Endothelial cell of umbilical vein (primary cell): ENCODE measurements at regions not wholly inside any gene's neighbourhood (a gene's known extent, or its start where the extent isn't known, plus 50 kb on each side); places are given as distances from the start of the nearest gene placed in this dataset.

Experiments used
- BruUV-seq: library from RNA; stranded (reverse); fragments of 400-500 nt; replicated peaks from 2 replicates; lab custom pipeline; 2021; lab: Mats Ljungman, UMichigan
- CTCF ChIA-PET: fragments of 300-600, 350-600 bp; sonication (Branson Sonifier 250); formaldehyde crosslinking; loops from one replicate; lab custom pipeline; 2021; ENCODE audit warnings: antibody characterized with exemption, inconsistent platforms; lab: Charles Lee
- POLR2A ChIA-PET: fragments of 300-600, 350-600 bp; sonication (Branson Sonifier 250); formaldehyde crosslinking; loops from one replicate; lab custom pipeline; 2021; ENCODE audit warnings: antibody characterized with exemption, inconsistent platforms; lab: Charles Lee
- DNase-seq: peaks from one replicate; pipeline ENCODE4 v3.0.0-alpha.2; 2011; ENCODE audit warnings: low read depth, low spot score
- FAIRE-seq: peaks from 2 replicates; lab custom pipeline; 2011; peaks lifted over from hg19 to GRCh38; lab: Jason Lieb, UNC
- H2AFZ ChIP-seq: 2 replicates; pipeline ENCODE4 v1.6.0; 2012; ENCODE audit warnings: low read depth, low read length, control low read depth, inconsistent platforms
- H3K27ac ChIP-seq: 2 replicates; pipeline ENCODE4 v1.5.1; 2011; ENCODE audit warnings: low read depth, mild to moderate bottlenecking, control low read depth, low read length, moderate library complexity; ENCODE audit not compliant: insufficient read depth
- H3K27me3 ChIP-seq, 2 experiments: 2 replicates each; pipeline versions ENCODE4 v1.6.0 to v1.6.1; 2011; ENCODE audit warnings: low read length in 2 of 2, mixed read lengths in 1 of 2; ENCODE audit not compliant: control insufficient read depth in 2 of 2, insufficient read depth in 2 of 2
- H3K36me3 ChIP-seq, 2 experiments: 2 replicates in 1 of 2; 3 replicates in 1 of 2; pipeline ENCODE4 v1.5.1; 2011; ENCODE audit warnings: low read length in 2 of 2, mild to moderate bottlenecking in 1 of 2, moderate library complexity in 1 of 2; ENCODE audit not compliant: control insufficient read depth in 2 of 2, insufficient read depth in 2 of 2; ENCODE audit errors: extremely low read depth in 1 of 2
- H3K4me1 ChIP-seq: 3 replicates; pipeline ENCODE4 v1.5.1; 2011; ENCODE audit warnings: mild to moderate bottlenecking, low read length; ENCODE audit not compliant: control insufficient read depth, insufficient read depth; ENCODE audit errors: extremely low read depth
- H3K4me2 ChIP-seq: 2 replicates; pipeline ENCODE4 v1.6.1; 2011; ENCODE audit warnings: low read length, control low read depth, mixed read lengths; ENCODE audit not compliant: insufficient read depth
- H3K4me3 ChIP-seq, 3 experiments: fragments of 200-600 bp in 1 of 3; sonication (generic), shearing (Covaris generic) in 1 of 3; replicated peaks in 1 of 3; 2 replicates each; pipeline ENCODE4 v1.5.1; 2011 to 2016; ENCODE audit warnings: control low read depth in 3 of 3, low read length in 3 of 3, mild to moderate bottlenecking in 2 of 3, inconsistent platforms in 1 of 3, low read depth in 1 of 3, moderate library complexity in 1 of 3; ENCODE audit not compliant: insufficient read depth in 1 of 3
- H3K79me2 ChIP-seq: 2 replicates; pipeline ENCODE4 v1.6.0; 2012; ENCODE audit warnings: low read length, inconsistent platforms; ENCODE audit not compliant: control insufficient read depth, insufficient read depth
- H3K9ac ChIP-seq: replicated peaks from 2 replicates; pipeline ENCODE3; 2011; ENCODE audit warnings: low read length, control low read depth; ENCODE audit not compliant: insufficient read depth; ENCODE audit errors: extremely low read depth
- H3K9me1 ChIP-seq: replicated peaks from 3 replicates; pipeline ENCODE4 v1.6.0; 2011; ENCODE audit warnings: mild to moderate bottlenecking, low read length; ENCODE audit not compliant: control insufficient read depth, insufficient read depth; ENCODE audit errors: extremely low read depth
- H3K9me3 ChIP-seq: replicated peaks from 2 replicates; pipeline ENCODE4 v1.5.1; 2012; ENCODE audit warnings: low read length, inconsistent platforms; ENCODE audit not compliant: control insufficient read depth, insufficient read depth
- H4K20me1 ChIP-seq: replicated peaks from 2 replicates; pipeline ENCODE3; 2011; ENCODE audit warnings: mild to moderate bottlenecking, low read length; ENCODE audit not compliant: control insufficient read depth, insufficient read depth; ENCODE audit errors: extremely low read depth
- CTCF ChIP-seq, 2 donors: IDR thresholded peaks; 1 replicate in 1 of 2; 2 replicates in 1 of 2; pipeline ENCODE4 v1.5.1; 2011; ENCODE audit warnings: low read length in 2 of 2, mild to moderate bottlenecking in 2 of 2, moderate library complexity in 2 of 2, control low read depth in 1 of 2, inconsistent platforms in 1 of 2, low read depth in 1 of 2; ENCODE audit not compliant: insufficient read depth in 1 of 2; ENCODE audit errors: extremely low read depth in 1 of 2
- EZH2 ChIP-seq: IDR thresholded peaks from 2 replicates; pipeline ENCODE4 v1.6.1; 2012; ENCODE audit warnings: borderline replicate concordance, low read depth, mild to moderate bottlenecking, moderate library complexity, low read length, inconsistent platforms; ENCODE audit not compliant: severe bottlenecking
- FOS ChIP-seq: IDR thresholded peaks from 2 replicates; pipeline ENCODE4 v1.6.1; 2011; ENCODE audit warnings: mild to moderate bottlenecking, low read length, moderate library complexity, borderline replicate concordance; ENCODE audit not compliant: insufficient read depth
- GATA2 ChIP-seq: IDR thresholded peaks from 2 replicates; pipeline ENCODE4 v1.7.0; 2011; ENCODE audit warnings: low read depth, mild to moderate bottlenecking, moderate library complexity, mixed read lengths, low read length; ENCODE audit not compliant: insufficient read length, insufficient read depth
- MAX ChIP-seq: IDR thresholded peaks from 2 replicates; pipeline ENCODE4 v1.6.1; 2011; ENCODE audit not compliant: insufficient read depth, insufficient read length
- MYC ChIP-seq: IDR thresholded peaks from one replicate; pipeline ENCODE4 v1.6.1; 2011; ENCODE audit warnings: mild to moderate bottlenecking, low read depth, low read length
- POLR2A ChIP-seq: IDR thresholded peaks from 2 replicates; pipeline ENCODE4 v1.6.1; 2012; ENCODE audit warnings: low read depth, mild to moderate bottlenecking, control low read depth, low read length
- POLR2AphosphoS5 ChIP-seq: IDR thresholded peaks from 2 replicates; pipeline ENCODE4 v1.6.1; 2012; ENCODE audit warnings: low read depth, mild to moderate bottlenecking, control low read depth, low read length, moderate library complexity; ENCODE audit not compliant: insufficient read depth
- dilution Hi-C: fragments of 300-500 bp; cut with MboI; formaldehyde crosslinking; loops from one replicate; pipeline ENCODE4 v1.15.0; 2019; ENCODE audit warnings: low sequenced_read_pairs; ENCODE audit not compliant: extremely low pct_ligation_motif_present
- intact Hi-C: fragments of 100-400 bp; cut with micrococcal nuclease; formaldehyde crosslinking; loops from one replicate; pipeline ENCODE4 v1.10.0; 2022

DNA sequence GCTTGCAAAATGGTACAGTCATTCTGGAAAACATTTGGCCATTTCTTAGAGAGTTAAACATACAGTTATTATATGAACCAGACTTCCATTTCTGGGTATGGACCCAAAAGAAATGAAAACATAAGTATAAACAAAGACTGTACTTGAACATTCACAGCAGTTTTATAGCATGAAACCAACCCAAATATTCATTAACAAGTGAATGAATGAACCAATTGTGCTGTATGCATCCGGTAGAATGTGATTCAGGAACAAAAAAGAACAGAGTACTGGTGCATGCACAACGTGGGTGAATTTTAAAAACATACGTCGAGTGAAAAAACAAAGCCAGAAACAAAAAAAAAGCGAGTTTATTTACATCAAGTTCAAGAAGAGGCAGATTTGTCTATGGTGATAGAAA, 1085.8 kb upstream of the AUTS2 start:
- Histone ChIP-seq H3K79me2 (no peaks in the 10 kb centered on the region), H3K27ac (no peak overlapping the region), H2AFZ (no peak overlapping the region), H4K20me1 (no peaks in the 10 kb centered on the region), H3K36me3 (no peaks in the 10 kb centered on the region), H3K9me1 (no peaks in the 10 kb centered on the region), H3K4me3 (no peak overlapping the region), H3K9ac (no peak overlapping the region), H3K4me1 (no peaks in the 10 kb centered on the region), H3K27me3 (no peaks in the 10 kb centered on the region), H3K9me3 (no peaks in the 10 kb centered on the region), H3K4me2 (no peak overlapping the region)
- intact Hi-C loops: no loop called here
- dilution Hi-C loops: no loop called here
- DNase-seq (no peak), FAIRE-seq (no peak)
- ChIA-PET CTCF (no interaction called here), POLR2A (no interaction called here)
- BruUV-seq: no TSS peak
- TF ChIP-seq EZH2: no peak
- TF ChIP-seq GATA2: no peak
- no peak for TF ChIP-seq MYC
- no peak for TF ChIP-seq CTCF (IDR thresholded peaks at IDR 0.05; ENCODE audit: extremely low read depth in 1 of 2, insufficient read depth in 1 of 2, low read depth in 1 of 2, low read length in 2 of 2)
- TF ChIP-seq POLR2AphosphoS5: no peak
- TF ChIP-seq POLR2A: no peak
- no peak for TF ChIP-seq FOS
- no peak for TF ChIP-seq MAX
